Stimulated activated CD8-positive, alpha-beta memory T cell treated with anti-CD3 and anti-CD28 coated beads, Interleukin-15, amount 100 ng/mL, for 4 hours (primary cell): ENCODE measurements at regions not wholly inside any gene's neighbourhood (a gene's known extent, or its start where the extent isn't known, plus 50 kb on each side); places are given as distances from the start of the nearest gene placed in this dataset.
"Not testable (repeated sequence)": the region's sequence is repeated elsewhere in the genome, so short reads cannot be mapped to it uniquely, and the experiment has no call there.

Source experiments
- DNase-seq, 2 donors: peaks; one replicate each; pipeline ENCODE4 v3.0.0-alpha.2; 2020; ENCODE audit warnings: low read depth in 2 of 2

- not testable (repeated sequence) for DNase-seq
Measured at GRCh38 chr20:25813511-25813910, 116.9 kb upstream of the ZNF337 start.

- DNase-seq: not testable (repeated sequence)
Measured at GRCh38 chr20:25798174-25798993, 101.7 kb upstream of the ZNF337 start.

- DNase-seq: not testable (repeated sequence)
Measured at GRCh38 chr20:25797062-25797461, 100.4 kb upstream of the ZNF337 start.

GRCh38 chr20:25777241-25777640 lies 80.6 kb upstream of the ZNF337 start:
- DNase-seq: not testable (repeated sequence)

- not testable (repeated sequence) for DNase-seq
Measured at GRCh38 chr20:25774711-25775110, 78.1 kb upstream of the ZNF337 start.

- not testable (repeated sequence) for DNase-seq
Measured at GRCh38 chr20:25774203-25774602, 77.5 kb upstream of the ZNF337 start.

- DNase-seq: not testable (repeated sequence)
Measured at GRCh38 chr20:25772437-25772836, 75.8 kb upstream of the ZNF337 start.

GRCh38 chr20:25771818-25772217 lies 75.2 kb upstream of the ZNF337 start:
- not testable (repeated sequence) for DNase-seq

GRCh38 chr20:25761596-25761995 lies 64.9 kb upstream of the ZNF337 start:
- DNase-seq: no peak

- not testable (repeated sequence) for DNase-seq
Measured at GRCh38 chr20:25761046-25761445, 64.4 kb upstream of the ZNF337 start.

- DNase-seq: peak in 1 of 2 donors; percentile 27
Measured at GRCh38 chr20:25750765-25751696, 54.4 kb upstream of the ZNF337 start.

- no peak for DNase-seq
Measured at GRCh38 chr20:25750220-25750764, 53.6 kb upstream of the ZNF337 start.

GRCh38 chr20:25749649-25750048 lies 53.0 kb upstream of the ZNF337 start:
- no peak for DNase-seq
